ENCODE measurements at regions not wholly inside any gene's neighbourhood (a gene's known extent, or its start where the extent isn't known, plus 50 kb on each side); places are given as distances from the start of the nearest gene placed in this dataset.

GRCh38 chr4:177194906-177195305 is 114.8 kb upstream of the NEIL3 start:
- Histone ChIP-seq H3K4me3 (ENCODE audit: low read depth, low read length) (no peak overlapping the region), H3K9me3 (ENCODE audit: control insufficient read depth, insufficient read depth, low read length) (peaks cover 8% of the 10 kb centered on the region; the same call in 1 of the 2 replicates), H3K27me3 (ENCODE audit: control insufficient read depth, insufficient read depth, low read length) (no peaks in the 10 kb centered on the region), H3K27ac (ENCODE audit: low read depth, low read length) (no peak overlapping the region)
- ChIA-PET POLR2A (no interaction called here), CTCF (interaction anchor here (1.0 kb wide), 1 partner anchor 19 kb away, joined by 4 read pairs; no protein-coding TSS in a partner anchor)
- TF ChIP-seq CTCF (IDR thresholded peaks at IDR 0.05; ENCODE audit: low read depth, low read length): no peak
- no peak for DNase-seq (ENCODE audit: low read depth, low spot score)

- Histone ChIP-seq H3K9me3 (ENCODE audit: control insufficient read depth, insufficient read depth, low read length) (peaks cover 8% of the 10 kb centered on the region; the same call in 1 of the 2 replicates), H3K4me3 (ENCODE audit: low read depth, low read length) (no peak overlapping the region), H3K27ac (ENCODE audit: low read depth, low read length) (no peak overlapping the region), H3K27me3 (ENCODE audit: control insufficient read depth, insufficient read depth, low read length) (no peaks in the 10 kb centered on the region)
- TF ChIP-seq CTCF (IDR thresholded peaks at IDR 0.05; ENCODE audit: low read depth, low read length): no peak
- DNase-seq (ENCODE audit: low read depth, low spot score): no peak
- POLR2A ChIA-PET: no interaction called here
- CTCF ChIA-PET: no interaction called here
Observed at GRCh38 chr4:177196615-177197014, 113.1 kb upstream of the NEIL3 start.

- ChIA-PET CTCF (interaction anchor here (0.8 kb wide), 1 partner anchor 40 kb away, joined by 4 read pairs; no protein-coding TSS in a partner anchor), POLR2A (no interaction called here)
- Histone ChIP-seq H3K4me3 (ENCODE audit: low read depth, low read length) (no peak overlapping the region), H3K27ac (ENCODE audit: low read depth, low read length) (no peak overlapping the region), H3K9me3 (ENCODE audit: control insufficient read depth, insufficient read depth, low read length) (no peaks in the 10 kb centered on the region; the same call in 1 of the 2 replicates), H3K27me3 (ENCODE audit: control insufficient read depth, insufficient read depth, low read length) (no peaks in the 10 kb centered on the region)
- DNase-seq (ENCODE audit: low read depth, low spot score): no peak
- TF ChIP-seq CTCF (IDR thresholded peaks at IDR 0.05; ENCODE audit: low read depth, low read length): no peak
Observed at GRCh38 chr4:177201614-177202013, 108.1 kb upstream of the NEIL3 start.

GRCh38 chr4:177204126-177204525 is 105.5 kb upstream of the NEIL3 start:
- Histone ChIP-seq H3K9me3 (ENCODE audit: control insufficient read depth, insufficient read depth, low read length) (no peaks in the 10 kb centered on the region; the same call in 1 of the 2 replicates), H3K27ac (ENCODE audit: low read depth, low read length) (no peak overlapping the region), H3K27me3 (ENCODE audit: control insufficient read depth, insufficient read depth, low read length) (no peaks in the 10 kb centered on the region), H3K4me3 (ENCODE audit: low read depth, low read length) (no peak overlapping the region)
- DNase-seq (ENCODE audit: low read depth, low spot score): no peak
- ChIA-PET CTCF (interaction anchor here (1.2 to 2.0 kb wide), 2 partner anchors 47 to 134 kb away, joined by 3 to 8 read pairs; no protein-coding TSS in a partner anchor), POLR2A (no interaction called here)
- TF ChIP-seq CTCF (IDR thresholded peaks at IDR 0.05; ENCODE audit: low read depth, low read length): no peak

- TF ChIP-seq CTCF (IDR thresholded peaks at IDR 0.05; ENCODE audit: low read depth, low read length): no peak
- POLR2A ChIA-PET: no interaction called here
- Histone ChIP-seq H3K4me3 (ENCODE audit: low read depth, low read length) (no peak overlapping the region), H3K27ac (ENCODE audit: low read depth, low read length) (no peak overlapping the region), H3K27me3 (ENCODE audit: control insufficient read depth, insufficient read depth, low read length) (no peaks in the 10 kb centered on the region), H3K9me3 (ENCODE audit: control insufficient read depth, insufficient read depth, low read length) (no peaks in the 10 kb centered on the region)
- no peak for DNase-seq (ENCODE audit: low read depth, low spot score)
- CTCF ChIA-PET: no interaction called here
Observed at GRCh38 chr4:177214935-177215334, 94.7 kb upstream of the NEIL3 start.

Measured in AG04450 (cell line).